DND-41 (cell line): ENCODE measurements at regions not wholly inside any gene's neighbourhood (a gene's known extent, or its start where the extent isn't known, plus 50 kb on each side); places are given as distances from the start of the nearest gene placed in this dataset.
"Not testable (repeated sequence)": the region's sequence is repeated elsewhere in the genome, so short reads cannot be mapped to it uniquely, and the experiment has no call there.

Source experiments
- CTCF ChIP-seq: IDR thresholded peaks from 2 replicates; pipeline ENCODE4 v1.5.1; 2012; ENCODE audit warnings: borderline replicate concordance, low read length, moderate library complexity, mild to moderate bottlenecking; ENCODE audit not compliant: poor library complexity, severe bottlenecking; ENCODE audit errors: extremely low read depth
- EZH2 ChIP-seq: IDR thresholded peaks from 3 replicates; pipeline ENCODE4 v1.6.1; 2012; ENCODE audit warnings: borderline replicate concordance, low read depth, mild to moderate bottlenecking, moderate library complexity, low read length, inconsistent platforms; ENCODE audit not compliant: severe bottlenecking

DNA sequence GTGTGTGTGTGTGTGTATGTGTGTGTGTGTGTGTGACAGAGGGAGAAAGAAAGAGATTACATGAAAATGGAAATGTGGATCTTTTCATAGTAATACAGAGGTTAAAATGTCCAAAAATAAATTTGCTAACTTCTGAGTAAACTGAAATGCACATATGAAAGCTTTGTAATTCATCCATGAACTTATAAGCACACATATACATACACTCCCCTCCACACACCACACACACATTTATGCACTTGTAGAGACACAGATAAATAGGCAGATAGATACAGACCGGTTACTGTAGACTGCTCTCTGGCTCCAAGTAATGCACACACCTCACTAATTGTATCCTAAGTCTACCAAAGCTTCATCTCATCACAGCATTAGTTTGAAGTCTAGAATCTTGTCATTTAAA lies 50.5 kb upstream of the PTPN20 start:
- not testable (repeated sequence) for TF ChIP-seq CTCF, EZH2
